ENCODE measurements at regions not wholly inside any gene's neighbourhood (a gene's known extent, or its start where the extent isn't known, plus 50 kb on each side); places are given as distances from the start of the nearest gene placed in this dataset.
"Not testable (repeated sequence)": the region's sequence is repeated elsewhere in the genome, so short reads cannot be mapped to it uniquely, and the experiment has no call there.

- DNase-seq (ENCODE audit: low read depth); H3K4me3 ChIP-seq (ENCODE audit: low read depth, low read length): not testable (repeated sequence)
Observed at GRCh38 chr13:18194631-18195364, 986.8 kb downstream of the TUBA3C start.

- not testable (repeated sequence) for H3K4me3 ChIP-seq (ENCODE audit: low read depth, low read length); DNase-seq (ENCODE audit: low read depth)
Observed at GRCh38 chr13:18194104-18194503, 987.5 kb downstream of the TUBA3C start.
